ENCODE measurements at regions not wholly inside any gene's neighbourhood (a gene's known extent, or its start where the extent isn't known, plus 50 kb on each side); places are given as distances from the start of the nearest gene placed in this dataset.

- Histone ChIP-seq H3K27ac (ENCODE audit: extremely low read length, insufficient read depth, low read length) (no peak overlapping the region), H2AFZ (ENCODE audit: low read length) (no peak overlapping the region), H3K4me3 (replicated peaks in 1 of 3; ENCODE audit: insufficient read depth in 1 of 3, low read depth in 2 of 3, low read length in 3 of 3) (no peak overlapping the region), H3K4me1 (ENCODE audit: insufficient read depth, low read length) (no peaks in the 10 kb centered on the region), H3K36me3 (replicated peaks in 1 of 2; ENCODE audit: control insufficient read depth in 1 of 2, insufficient read depth in 2 of 2, low read length in 2 of 2) (no peaks in the 10 kb centered on the region), H3K9me3 (ENCODE audit: low read length) (no peaks in the 10 kb centered on the region), H3K27me3 (ENCODE audit: control insufficient read depth in 1 of 2, insufficient read depth in 2 of 2, low read length in 2 of 2) (no peaks in the 10 kb centered on the region), H3K79me2 (ENCODE audit: insufficient read depth, low read length) (no peaks in the 10 kb centered on the region), H4K20me1 (ENCODE audit: insufficient read depth, low read length) (no peaks in the 10 kb centered on the region), H3K4me2 (ENCODE audit: low read depth, low read length) (no peak overlapping the region), H3K9ac (ENCODE audit: insufficient read depth, low read depth, low read length) (no peak overlapping the region)
- TF ChIP-seq TFDP2 (CRISPR knock-in tag; IDR thresholded peaks at IDR 0.05) = no peak
- TF ChIP-seq HOXA7 (CRISPR knock-in tag; IDR thresholded peaks at IDR 0.05) = no peak
- TF ChIP-seq RFX3 (CRISPR knock-in tag; IDR thresholded peaks at IDR 0.05) = no peak
- no peak for TF ChIP-seq GABPA (IDR thresholded peaks at IDR 0.05; ENCODE audit: low read depth, low read length)
- no peak for TF ChIP-seq GABPA (CRISPR knock-in tag; IDR thresholded peaks at IDR 0.05; ENCODE audit: low read depth)
- no peak for TF ChIP-seq NFIC (IDR thresholded peaks at IDR 0.05; ENCODE audit: low read length)
- no peak for TF ChIP-seq KAT8 (CRISPR knock-in tag; IDR thresholded peaks at IDR 0.05)
- TF ChIP-seq MLLT10 (CRISPR knock-in tag; IDR thresholded peaks at IDR 0.05) = no peak
- no peak for TF ChIP-seq RBM39 (IDR thresholded peaks at IDR 0.05; ENCODE audit: low read depth, low read length, poor library complexity, severe bottlenecking)
- no peak for TF ChIP-seq ARID3A (IDR thresholded peaks at IDR 0.05; ENCODE audit: low read depth, low read length)
- no peak for TF ChIP-seq RNF2 (conservative IDR thresholded peaks at IDR 0.05; ENCODE audit: low read depth)
- TF ChIP-seq KLF12 (CRISPR knock-in tag; IDR thresholded peaks at IDR 0.05; ENCODE audit: borderline replicate concordance) = no peak
- TF ChIP-seq MIXL1 (CRISPR knock-in tag; IDR thresholded peaks at IDR 0.05) = no peak
- no peak for TF ChIP-seq DPF2 (CRISPR knock-in tag; IDR thresholded peaks at IDR 0.05; ENCODE audit: borderline replicate concordance, low read depth)
- TF ChIP-seq ZNF143 (CRISPR knock-in tag; IDR thresholded peaks at IDR 0.05) = no peak
- TF ChIP-seq FOSL2 (CRISPR knock-in tag; IDR thresholded peaks at IDR 0.05) = no peak
- 8% methylated on average over 4 of the region's 4 CpGs for WGBS (ENCODE audit: low lambda C conversion rate)
- intact Hi-C loops (cut with micrococcal nuclease; ENCODE audit: unreplicated experiment) = no loop called here
- in situ Hi-C loops (cut with HindIII; ENCODE audit: extremely low pct_ligation_motif_present, low pct_unique_long_range_greater_than_20kb) = no loop called here
- BruUV-seq (replicated peaks) = no TSS peak
- ChIA-PET POLR2A (no interaction called here), CTCF (ENCODE audit: low intra/inter-chr PET ratio, low total read pairs) (no interaction called here)
- ATAC-seq = no peak
- no peak for DNase-seq (ENCODE audit: low spot score)
- no peak for FAIRE-seq
These were observed 443.6 kb upstream of the GRAMD2B start for GRCh38 chr5:125979636-125980035.

Data from HepG2 (cell line).